PFSK-1 (cell line): ENCODE measurements at regions not wholly inside any gene's neighbourhood (a gene's known extent, or its start where the extent isn't known, plus 50 kb on each side); places are given as distances from the start of the nearest gene placed in this dataset.

Experiments
- FOXP2 ChIP-seq: optimal IDR thresholded peaks from 2 replicates; pipeline ENCODE3; 2011; ENCODE audit warnings: borderline replicate concordance, control low read depth, inconsistent platforms; ENCODE audit not compliant: insufficient read depth; ENCODE audit errors: extremely low read length, extremely low read depth
- POLR2AphosphoS5 ChIP-seq: IDR thresholded peaks from 2 replicates; pipeline ENCODE4 v1.6.1; 2012; ENCODE audit warnings: low read depth, mild to moderate bottlenecking, control low read depth, low read length, moderate library complexity
- SIN3A ChIP-seq: IDR thresholded peaks from 2 replicates; pipeline ENCODE4 v1.6.1; 2012; ENCODE audit warnings: mild to moderate bottlenecking, low read length, moderate library complexity, borderline replicate concordance; ENCODE audit not compliant: insufficient read depth
- TAF1 ChIP-seq: IDR thresholded peaks from 2 replicates; pipeline ENCODE4 v1.6.1; 2012; ENCODE audit warnings: low read length, control low read depth, borderline replicate concordance; ENCODE audit not compliant: insufficient read depth
- TF ChIP-seq, protein P1 (sequence below), 2 experiments: IDR thresholded peaks; 2 replicates each; pipeline versions ENCODE4 v1.6.1 to v1.8.0; 2011 to 2012; ENCODE audit warnings: low read depth in 2 of 2, low read length in 2 of 2, control low read depth in 1 of 2, inconsistent platforms in 1 of 2, mild to moderate bottlenecking in 1 of 2, moderate library complexity in 1 of 2; ENCODE audit not compliant: insufficient read depth in 1 of 2

DNA sequence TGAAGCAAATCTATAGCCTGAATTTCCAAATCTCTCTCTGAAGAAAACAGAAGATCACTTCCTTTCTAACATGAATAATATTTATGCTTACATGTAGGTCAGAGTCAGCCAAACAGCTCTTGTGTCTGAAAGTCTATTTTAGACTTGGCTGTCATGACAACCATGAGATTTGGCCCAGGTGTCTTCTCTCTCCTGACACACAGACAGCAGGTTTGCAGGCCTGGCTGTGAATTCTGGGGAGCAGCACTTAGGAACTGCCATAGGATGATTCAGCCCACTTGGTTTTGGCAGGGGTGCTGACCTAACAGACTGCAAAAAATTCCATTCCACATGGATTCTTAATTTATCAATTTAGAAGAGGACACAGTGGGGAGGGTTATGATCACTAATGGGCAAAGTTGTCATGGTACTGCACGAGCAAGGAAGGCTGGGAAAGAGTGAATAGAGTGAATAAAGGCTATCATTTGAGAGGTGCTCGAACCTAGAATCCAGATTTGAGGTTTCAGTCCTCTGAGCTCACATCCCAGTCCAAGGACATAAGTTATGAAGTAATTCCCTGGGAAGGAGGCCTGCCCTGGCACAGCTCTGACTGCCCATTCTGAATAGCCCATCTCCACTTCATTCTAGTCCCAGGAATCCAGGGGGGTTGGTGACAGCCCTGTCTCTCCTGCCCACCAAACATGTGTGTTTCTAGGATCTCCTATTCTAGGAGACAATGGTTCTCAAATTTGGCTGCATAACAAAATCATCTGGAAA, 453.9 kb upstream of the TRIB2 start:
- TF ChIP-seq SIN3A (no peak), FOXP2 (no peak), TAF1 (no peak), POLR2AphosphoS5 (no peak)
- TF ChIP-seq, protein P1, sequence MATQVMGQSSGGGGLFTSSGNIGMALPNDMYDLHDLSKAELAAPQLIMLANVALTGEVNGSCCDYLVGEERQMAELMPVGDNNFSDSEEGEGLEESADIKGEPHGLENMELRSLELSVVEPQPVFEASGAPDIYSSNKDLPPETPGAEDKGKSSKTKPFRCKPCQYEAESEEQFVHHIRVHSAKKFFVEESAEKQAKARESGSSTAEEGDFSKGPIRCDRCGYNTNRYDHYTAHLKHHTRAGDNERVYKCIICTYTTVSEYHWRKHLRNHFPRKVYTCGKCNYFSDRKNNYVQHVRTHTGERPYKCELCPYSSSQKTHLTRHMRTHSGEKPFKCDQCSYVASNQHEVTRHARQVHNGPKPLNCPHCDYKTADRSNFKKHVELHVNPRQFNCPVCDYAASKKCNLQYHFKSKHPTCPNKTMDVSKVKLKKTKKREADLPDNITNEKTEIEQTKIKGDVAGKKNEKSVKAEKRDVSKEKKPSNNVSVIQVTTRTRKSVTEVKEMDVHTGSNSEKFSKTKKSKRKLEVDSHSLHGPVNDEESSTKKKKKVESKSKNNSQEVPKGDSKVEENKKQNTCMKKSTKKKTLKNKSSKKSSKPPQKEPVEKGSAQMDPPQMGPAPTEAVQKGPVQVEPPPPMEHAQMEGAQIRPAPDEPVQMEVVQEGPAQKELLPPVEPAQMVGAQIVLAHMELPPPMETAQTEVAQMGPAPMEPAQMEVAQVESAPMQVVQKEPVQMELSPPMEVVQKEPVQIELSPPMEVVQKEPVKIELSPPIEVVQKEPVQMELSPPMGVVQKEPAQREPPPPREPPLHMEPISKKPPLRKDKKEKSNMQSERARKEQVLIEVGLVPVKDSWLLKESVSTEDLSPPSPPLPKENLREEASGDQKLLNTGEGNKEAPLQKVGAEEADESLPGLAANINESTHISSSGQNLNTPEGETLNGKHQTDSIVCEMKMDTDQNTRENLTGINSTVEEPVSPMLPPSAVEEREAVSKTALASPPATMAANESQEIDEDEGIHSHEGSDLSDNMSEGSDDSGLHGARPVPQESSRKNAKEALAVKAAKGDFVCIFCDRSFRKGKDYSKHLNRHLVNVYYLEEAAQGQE (IDR thresholded peaks at IDR 0.05; ENCODE audit: insufficient read depth in 1 of 2, low read depth in 2 of 2, low read length in 2 of 2): no peak

DNA sequence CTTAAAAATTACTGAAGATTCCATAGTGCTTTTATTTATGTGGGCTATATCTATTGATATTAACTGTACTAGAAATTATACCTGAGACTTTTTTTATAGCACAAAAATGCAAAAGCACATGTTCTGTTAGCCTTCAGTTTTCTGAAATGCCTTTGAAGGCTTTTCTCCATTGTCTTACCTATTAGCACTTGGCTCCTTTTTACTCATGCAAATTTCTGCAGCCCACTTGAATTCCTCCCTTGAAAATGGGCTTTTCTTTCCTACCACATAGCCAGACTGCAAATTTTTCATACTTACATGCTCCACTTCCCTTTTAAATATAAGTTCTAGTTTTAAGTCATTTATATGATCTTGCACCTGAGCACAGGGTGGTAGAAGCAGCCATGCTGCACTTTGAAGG, 453.0 kb upstream of the TRIB2 start:
- TF ChIP-seq POLR2AphosphoS5 (no peak), FOXP2 (no peak), TAF1 (no peak), SIN3A (no peak)
- TF ChIP-seq, protein P1 (IDR thresholded peaks at IDR 0.05; ENCODE audit: insufficient read depth in 1 of 2, low read depth in 2 of 2, low read length in 2 of 2): no peak

DNA sequence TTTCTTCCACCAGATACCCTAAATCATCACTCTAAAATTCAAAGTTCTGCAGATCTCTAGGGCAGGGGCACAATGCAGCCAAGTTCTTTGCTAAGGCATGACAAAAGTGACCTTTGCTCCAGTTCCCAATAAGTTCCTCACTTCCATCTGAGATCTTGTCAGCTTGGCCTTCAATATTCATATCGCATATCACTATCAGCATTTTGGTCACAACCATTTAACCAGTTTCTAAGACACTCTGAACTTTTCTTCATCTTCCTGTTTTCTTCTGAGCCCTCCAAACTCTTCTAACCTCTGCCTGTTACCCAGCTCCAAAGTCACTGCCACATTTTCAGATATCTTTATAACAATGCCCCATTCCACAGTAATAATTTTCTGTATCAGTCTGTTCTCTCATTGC, 452.6 kb upstream of the TRIB2 start:
- TF ChIP-seq FOXP2 (no peak), SIN3A (no peak), POLR2AphosphoS5 (no peak)
- TF ChIP-seq, protein P1 (IDR thresholded peaks at IDR 0.05; ENCODE audit: insufficient read depth in 1 of 2, low read depth in 2 of 2, low read length in 2 of 2): no peak

DNA sequence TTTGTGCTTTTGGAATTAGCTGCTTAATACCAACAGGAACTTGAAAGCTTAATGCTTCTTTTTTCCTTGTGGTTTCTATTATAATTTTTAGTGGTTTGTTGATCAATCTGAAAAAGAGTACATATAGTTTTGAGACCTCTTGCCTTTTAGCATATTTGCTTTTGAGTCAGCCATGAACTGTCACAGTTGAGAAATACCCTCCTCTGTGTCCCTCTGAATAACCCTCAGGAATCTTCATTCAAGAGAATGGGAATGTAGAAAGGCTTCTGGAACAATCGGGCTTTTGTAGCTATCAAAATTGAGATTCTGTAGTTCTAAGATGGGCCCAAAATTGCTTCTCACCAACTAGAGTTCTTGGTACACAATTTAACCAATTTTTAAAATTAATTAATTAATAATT, 451.1 kb upstream of the TRIB2 start:
- TF ChIP-seq, protein P1 (IDR thresholded peaks at IDR 0.05; ENCODE audit: insufficient read depth in 1 of 2, low read depth in 2 of 2, low read length in 2 of 2): no peak
- no peak for TF ChIP-seq TAF1
- no peak for TF ChIP-seq SIN3A
- no peak for TF ChIP-seq POLR2AphosphoS5
- no peak for TF ChIP-seq FOXP2

DNA sequence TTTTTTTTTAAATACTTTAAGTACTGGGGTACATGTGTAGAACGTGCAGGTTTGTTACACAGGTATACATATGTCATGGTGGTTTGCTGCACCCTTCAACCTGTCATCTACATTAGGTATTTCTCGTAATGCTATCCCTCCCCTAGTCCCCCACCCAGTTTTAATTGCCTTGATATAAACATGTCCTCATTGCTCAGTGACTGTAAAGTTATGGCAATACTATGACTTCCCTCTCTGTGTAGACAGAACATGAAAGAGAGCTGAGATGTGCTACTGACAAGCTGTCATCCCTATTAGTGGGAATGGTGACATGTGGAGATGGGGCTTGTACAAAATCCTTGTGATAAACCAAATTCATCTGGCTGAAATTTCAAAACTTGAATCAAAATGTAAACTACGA, 449.7 kb upstream of the TRIB2 start:
- TF ChIP-seq TAF1 (no peak), SIN3A (no peak), POLR2AphosphoS5 (no peak), FOXP2 (no peak)
- TF ChIP-seq, protein P1 (IDR thresholded peaks at IDR 0.05; ENCODE audit: insufficient read depth in 1 of 2, low read depth in 2 of 2, low read length in 2 of 2): no peak
